Stomach smooth muscle (tissue), 2 donors: ENCODE measurements at regions not wholly inside any gene's neighbourhood (a gene's known extent, or its start where the extent isn't known, plus 50 kb on each side); places are given as distances from the start of the nearest gene placed in this dataset.

Experiments
- H3K27ac ChIP-seq: one replicate; pipeline ENCODE4 v1.7.0; 2013; ENCODE audit warnings: mild to moderate bottlenecking, low read length, inconsistent platforms
- H3K27me3 ChIP-seq, 2 donors: one replicate each; pipeline ENCODE4 v1.7.0; 2013; ENCODE audit warnings: low read length in 2 of 2; ENCODE audit not compliant: insufficient read depth in 2 of 2, control insufficient read depth in 1 of 2
- H3K36me3 ChIP-seq, 2 donors: one replicate each; pipeline ENCODE4 v1.7.0; 2013; ENCODE audit warnings: low read length in 2 of 2; ENCODE audit not compliant: control insufficient read depth in 2 of 2, insufficient read depth in 2 of 2
- H3K4me1 ChIP-seq: one replicate; pipeline ENCODE4 v1.7.0; 2013; ENCODE audit warnings: low read length; ENCODE audit not compliant: control insufficient read depth, insufficient read depth
- H3K4me3 ChIP-seq, 2 donors: one replicate each; pipeline ENCODE4 v1.7.0; 2013; ENCODE audit warnings: low read length in 2 of 2
- H3K9ac ChIP-seq, 2 donors: one replicate each; pipeline ENCODE4 v1.7.0; 2013; ENCODE audit warnings: low read length in 2 of 2, mild to moderate bottlenecking in 1 of 2
- H3K9me3 ChIP-seq, 2 donors: one replicate each; pipeline ENCODE4 v1.7.0; 2013; ENCODE audit warnings: low read length in 2 of 2; ENCODE audit not compliant: control insufficient read depth in 2 of 2
- donor health status: healthy.
- donor health status: Pancreatic carcinoma.

GRCh38 chr5:4011943-4012342 is 416.3 kb downstream of the IRX1 start:
- H3K9me3 ChIP-seq = no peaks in the 10 kb centered on the region
- no peak overlapping the region for H3K9ac ChIP-seq
- H3K4me1 ChIP-seq = no peaks in the 10 kb centered on the region
- H3K27me3 ChIP-seq = no peaks in the 10 kb centered on the region
- no peaks in the 10 kb centered on the region for H3K36me3 ChIP-seq
- no peak overlapping the region for H3K4me3 ChIP-seq
- H3K27ac ChIP-seq = no peak overlapping the region

GRCh38 chr5:4013106-4013898 is 417.7 kb downstream of the IRX1 start:
- Histone ChIP-seq H3K4me3 (no peak overlapping the region), H3K9me3 (no peaks in the 10 kb centered on the region), H3K27me3 (no peaks in the 10 kb centered on the region), H3K4me1 (no peaks in the 10 kb centered on the region), H3K9ac (no peak overlapping the region), H3K27ac (no peak overlapping the region), H3K36me3 (no peaks in the 10 kb centered on the region)

DNA sequence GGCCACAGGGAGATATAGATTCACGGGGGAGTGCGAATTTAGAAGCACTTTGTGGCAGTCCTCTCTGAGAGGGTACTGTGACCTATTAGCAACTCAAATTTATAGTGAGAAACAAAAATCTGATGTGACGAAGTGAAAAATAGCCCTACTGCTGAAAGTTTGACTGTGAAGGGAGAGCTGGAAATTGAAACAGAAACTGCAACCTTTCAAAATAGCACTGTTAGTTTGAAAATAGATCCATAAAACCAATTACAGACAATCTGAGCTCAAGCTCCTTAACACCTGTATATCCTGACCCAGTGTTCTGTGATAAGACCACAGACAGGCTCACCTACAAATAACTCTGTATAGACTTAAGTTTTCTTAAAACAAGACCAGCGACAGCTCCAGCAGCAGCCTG is 420.1 kb downstream of the IRX1 start:
- no peaks in the 10 kb centered on the region for H3K27me3 ChIP-seq
- H3K27ac ChIP-seq = no peak overlapping the region
- H3K4me3 ChIP-seq = no peak overlapping the region
- H3K36me3 ChIP-seq = no peaks in the 10 kb centered on the region
- peaks cover 4% of the 10 kb centered on the region for H3K4me1 ChIP-seq
- H3K9ac ChIP-seq = no peak overlapping the region
- H3K9me3 ChIP-seq = no peaks in the 10 kb centered on the region

GRCh38 chr5:4017076-4017803 is 421.6 kb downstream of the IRX1 start:
- Histone ChIP-seq H3K36me3 (no peaks in the 10 kb centered on the region), H3K9ac (no peak overlapping the region), H3K4me1 (peaks cover 4% of the 10 kb centered on the region), H3K27ac (no peak overlapping the region), H3K27me3 (no peaks in the 10 kb centered on the region), H3K9me3 (no peaks in the 10 kb centered on the region), H3K4me3 (no peak overlapping the region)

DNA sequence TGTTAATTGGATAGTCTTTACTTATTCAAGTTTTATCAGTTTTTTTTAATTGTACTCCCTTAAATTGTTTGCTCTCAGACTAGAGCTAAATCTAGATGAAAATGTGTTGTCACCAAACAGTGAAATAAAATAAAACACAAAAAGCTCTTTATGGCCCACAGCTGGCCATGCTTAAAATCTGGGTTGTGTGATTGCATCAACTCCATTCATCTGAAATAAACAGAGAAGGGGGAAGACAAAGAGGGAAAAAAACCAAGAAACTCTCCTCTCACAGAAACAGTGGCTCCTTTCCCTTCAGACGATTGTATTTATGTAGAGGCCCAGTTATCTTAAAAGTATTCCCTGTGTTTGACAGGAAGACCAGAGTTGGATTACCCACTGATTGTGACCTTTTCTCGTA is 422.4 kb downstream of the IRX1 start:
- no peak overlapping the region for H3K27ac ChIP-seq
- H3K27me3 ChIP-seq = no peaks in the 10 kb centered on the region
- H3K4me1 ChIP-seq = peaks cover 6% of the 10 kb centered on the region
- H3K9me3 ChIP-seq = no peaks in the 10 kb centered on the region
- H3K36me3 ChIP-seq = no peaks in the 10 kb centered on the region
- H3K4me3 ChIP-seq = no peak overlapping the region
- no peak overlapping the region for H3K9ac ChIP-seq

- H3K27ac ChIP-seq = no peak overlapping the region
- H3K36me3 ChIP-seq = no peaks in the 10 kb centered on the region
- H3K9ac ChIP-seq = no peak overlapping the region
- no peak overlapping the region for H3K4me3 ChIP-seq
- H3K9me3 ChIP-seq = no peaks in the 10 kb centered on the region
- H3K4me1 ChIP-seq = peaks cover 7% of the 10 kb centered on the region
- H3K27me3 ChIP-seq = no peaks in the 10 kb centered on the region
Observed at GRCh38 chr5:4019009-4019769, 423.6 kb downstream of the IRX1 start.

DNA sequence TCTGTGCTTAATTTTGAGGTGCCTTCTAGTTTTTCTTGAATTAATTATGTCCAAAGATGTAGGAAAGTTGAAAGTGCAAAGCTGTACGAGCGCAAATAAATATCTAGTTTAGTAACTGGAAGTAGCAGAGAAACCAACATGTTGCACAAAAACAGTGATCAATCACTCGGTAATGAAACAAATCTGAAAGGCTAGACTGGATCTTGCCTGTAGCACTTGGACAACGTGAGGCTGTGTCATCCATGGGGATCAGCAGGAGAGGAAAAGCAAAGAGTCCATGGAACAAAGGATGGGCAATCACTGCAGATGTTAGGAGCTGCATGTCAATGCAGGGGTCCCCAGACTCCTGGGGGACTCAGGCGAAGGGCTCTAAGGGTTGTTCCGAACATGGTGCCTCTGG is 424.2 kb downstream of the IRX1 start:
- no peaks in the 10 kb centered on the region for H3K36me3 ChIP-seq
- no peak overlapping the region for H3K27ac ChIP-seq
- H3K9ac ChIP-seq = no peak overlapping the region
- no peaks in the 10 kb centered on the region for H3K27me3 ChIP-seq
- H3K4me3 ChIP-seq = no peak overlapping the region
- H3K9me3 ChIP-seq = no peaks in the 10 kb centered on the region
- peaks cover 7% of the 10 kb centered on the region for H3K4me1 ChIP-seq

- H3K27me3 ChIP-seq = no peaks in the 10 kb centered on the region
- H3K9ac ChIP-seq = no peak overlapping the region
- no peak overlapping the region for H3K4me3 ChIP-seq
- peak overlapping the region; percentile 2 for H3K27ac ChIP-seq
- H3K36me3 ChIP-seq = no peaks in the 10 kb centered on the region
- no peaks in the 10 kb centered on the region for H3K9me3 ChIP-seq
- peaks cover 7% of the 10 kb centered on the region for H3K4me1 ChIP-seq
Observed at GRCh38 chr5:4020400-4020799, 424.8 kb downstream of the IRX1 start.

GRCh38 chr5:4022056-4022670 is 426.5 kb downstream of the IRX1 start:
- Histone ChIP-seq H3K27me3 (no peaks in the 10 kb centered on the region), H3K4me1 (peaks cover 7% of the 10 kb centered on the region), H3K4me3 (no peak overlapping the region), H3K9me3 (no peaks in the 10 kb centered on the region), H3K27ac (no peak overlapping the region), H3K36me3 (no peaks in the 10 kb centered on the region), H3K9ac (no peak overlapping the region)

GRCh38 chr5:4023091-4023752 is 427.6 kb downstream of the IRX1 start:
- Histone ChIP-seq H3K9ac (no peak overlapping the region), H3K36me3 (no peaks in the 10 kb centered on the region), H3K27me3 (no peaks in the 10 kb centered on the region), H3K4me3 (no peak overlapping the region), H3K9me3 (no peaks in the 10 kb centered on the region), H3K4me1 (peaks cover 10% of the 10 kb centered on the region), H3K27ac (no peak overlapping the region)
